Peyer's patch (tissue), 4 donors: ENCODE measurements at regions not wholly inside any gene's neighbourhood (a gene's known extent, or its start where the extent isn't known, plus 50 kb on each side); places are given as distances from the start of the nearest gene placed in this dataset.

Experiments
- DNase-seq, 3 donors: peaks; one replicate each; pipeline ENCODE4 v3.0.0-alpha.2; 2017 to 2019
- H3K27ac ChIP-seq, 4 donors: fragments of 200-600 bp; sonication (generic); one replicate each; pipeline ENCODE4 v1.5.1; 2016 to 2019
- H3K27me3 ChIP-seq, 2 donors: fragments of 200-600 bp; sonication (generic); one replicate each; pipeline ENCODE4 v1.5.1; 2019
- H3K36me3 ChIP-seq, 3 donors: fragments of 200-600 bp; sonication (generic); one replicate each; pipeline ENCODE4 v1.5.1; 2016 to 2019
- H3K4me1 ChIP-seq, 4 donors: fragments of 200-600 bp; sonication (generic); one replicate each; pipeline ENCODE4 v1.5.1; 2016 to 2019
- H3K4me3 ChIP-seq, 4 donors: fragments of 200-600 bp; sonication (generic); 1 replicate in 3 of 4; 2 replicates in 1 of 4; pipeline ENCODE4 v1.5.1; 2016 to 2019; ENCODE audit warnings: mild to moderate bottlenecking in 1 of 4
- H3K9me3 ChIP-seq, 4 donors: fragments of 200-600 bp; sonication (generic); one replicate each; pipeline ENCODE4 v1.5.1; 2016 to 2019; ENCODE audit warnings: mild to moderate bottlenecking in 1 of 4
- POLR2A ChIP-seq, 2 donors: fragments of 450-650 bp; IDR thresholded peaks; one replicate each; pipeline ENCODE4 v1.5.1; 2017; ENCODE audit warnings: antibody characterized with exemption in 2 of 2, mild to moderate bottlenecking in 2 of 2, moderate library complexity in 2 of 2
- TF ChIP-seq, protein P1 (sequence below), 6 experiments: fragments of 450-650 bp in 4 of 6; fragments of 200-600 bp in 2 of 6; sonication (generic) in 1 of 6; IDR thresholded peaks; one replicate each; pipeline ENCODE4 v1.5.1; 2017 to 2019; ENCODE audit warnings: antibody characterized with exemption in 6 of 6, mild to moderate bottlenecking in 3 of 6, moderate library complexity in 1 of 6

DNA sequence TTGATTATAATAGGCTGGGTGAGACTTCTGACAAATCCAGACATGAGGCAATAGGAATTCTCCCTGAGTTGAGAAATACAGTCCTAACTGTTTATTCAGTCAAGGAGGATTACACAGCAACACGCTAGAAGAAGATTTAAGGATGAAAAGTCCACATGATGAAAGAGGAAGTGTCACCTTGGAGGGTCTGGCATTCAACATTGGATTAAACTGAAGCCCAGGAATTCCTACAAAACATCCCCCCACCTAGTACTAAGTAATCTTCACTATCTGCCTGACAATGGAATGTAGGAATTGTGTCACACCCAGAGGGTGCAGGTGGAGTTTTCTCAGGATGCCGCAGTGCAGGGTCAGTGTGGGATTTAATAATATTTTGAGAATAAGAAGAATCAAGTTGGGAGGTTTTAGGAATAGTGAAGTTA lies 142.4 kb downstream of the SOCS6 start:
- no peak for TF ChIP-seq POLR2A (IDR thresholded peaks at IDR 0.05)
- TF ChIP-seq, protein P1, sequence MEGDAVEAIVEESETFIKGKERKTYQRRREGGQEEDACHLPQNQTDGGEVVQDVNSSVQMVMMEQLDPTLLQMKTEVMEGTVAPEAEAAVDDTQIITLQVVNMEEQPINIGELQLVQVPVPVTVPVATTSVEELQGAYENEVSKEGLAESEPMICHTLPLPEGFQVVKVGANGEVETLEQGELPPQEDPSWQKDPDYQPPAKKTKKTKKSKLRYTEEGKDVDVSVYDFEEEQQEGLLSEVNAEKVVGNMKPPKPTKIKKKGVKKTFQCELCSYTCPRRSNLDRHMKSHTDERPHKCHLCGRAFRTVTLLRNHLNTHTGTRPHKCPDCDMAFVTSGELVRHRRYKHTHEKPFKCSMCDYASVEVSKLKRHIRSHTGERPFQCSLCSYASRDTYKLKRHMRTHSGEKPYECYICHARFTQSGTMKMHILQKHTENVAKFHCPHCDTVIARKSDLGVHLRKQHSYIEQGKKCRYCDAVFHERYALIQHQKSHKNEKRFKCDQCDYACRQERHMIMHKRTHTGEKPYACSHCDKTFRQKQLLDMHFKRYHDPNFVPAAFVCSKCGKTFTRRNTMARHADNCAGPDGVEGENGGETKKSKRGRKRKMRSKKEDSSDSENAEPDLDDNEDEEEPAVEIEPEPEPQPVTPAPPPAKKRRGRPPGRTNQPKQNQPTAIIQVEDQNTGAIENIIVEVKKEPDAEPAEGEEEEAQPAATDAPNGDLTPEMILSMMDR (IDR thresholded peaks at IDR 0.05): no peak
- H3K27me3 ChIP-seq: no peaks in the 10 kb centered on the region
- peaks cover 0 to 5% (median 0%) of the 10 kb centered on the region in 4 donors for H3K4me1 ChIP-seq
- no peaks in the 10 kb centered on the region for H3K36me3 ChIP-seq
- no peak overlapping the region for H3K27ac ChIP-seq
- no peak overlapping the region for H3K4me3 ChIP-seq
- DNase-seq: no peak
- H3K9me3 ChIP-seq: no peaks in the 10 kb centered on the region

DNA sequence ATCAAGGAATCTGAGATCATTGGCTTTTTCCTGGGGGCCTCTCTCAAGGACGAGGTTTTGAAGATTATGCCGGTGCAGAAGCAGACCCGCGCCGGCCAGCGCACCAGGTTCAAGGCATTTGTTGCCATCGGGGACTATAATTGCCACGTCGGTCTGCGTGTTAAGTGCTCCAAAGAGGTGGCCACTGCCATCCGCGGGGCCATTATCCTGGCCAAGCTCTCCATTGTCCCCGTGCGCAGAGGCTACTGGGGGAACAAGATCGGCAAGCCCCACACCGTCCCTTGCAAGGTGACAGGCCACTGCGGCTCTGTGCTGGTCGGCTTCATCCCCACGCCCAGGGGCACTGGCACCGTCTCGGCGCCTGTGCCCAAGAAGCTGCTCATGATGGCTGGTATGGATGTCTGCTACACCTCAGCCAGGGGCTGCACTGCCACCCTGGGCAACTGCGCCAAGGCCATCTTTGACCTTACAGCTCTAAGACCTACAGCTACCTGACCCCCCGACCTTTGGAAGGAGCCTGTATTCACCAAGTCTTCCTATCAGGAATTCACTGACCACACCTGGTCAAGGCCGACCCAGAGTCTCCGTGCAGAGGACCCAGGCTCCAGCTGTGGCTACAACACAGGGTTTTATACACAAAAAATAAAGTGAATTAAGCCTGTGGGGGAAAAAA lies 141.8 kb downstream of the SOCS6 start:
- H3K9me3 ChIP-seq: no peaks in the 10 kb centered on the region
- peaks cover 0 to 5% (median 0%) of the 10 kb centered on the region in 4 donors for H3K4me1 ChIP-seq
- H3K4me3 ChIP-seq: no peak overlapping the region
- H3K36me3 ChIP-seq: no peaks in the 10 kb centered on the region
- DNase-seq: no peak
- TF ChIP-seq, protein P1 (IDR thresholded peaks at IDR 0.05): no peak
- TF ChIP-seq POLR2A (IDR thresholded peaks at IDR 0.05): no peak
- H3K27me3 ChIP-seq: no peaks in the 10 kb centered on the region
- H3K27ac ChIP-seq: no peak overlapping the region

- TF ChIP-seq, protein P1 (IDR thresholded peaks at IDR 0.05): no peak
- no peak for TF ChIP-seq POLR2A (IDR thresholded peaks at IDR 0.05)
- Histone ChIP-seq H3K4me1 (peaks cover 0 to 5% (median 0%) of the 10 kb centered on the region in 4 donors), H3K27ac (no peak overlapping the region), H3K36me3 (no peaks in the 10 kb centered on the region), H3K4me3 (no peak overlapping the region), H3K27me3 (no peaks in the 10 kb centered on the region), H3K9me3 (no peaks in the 10 kb centered on the region)
- no peak for DNase-seq
Observed at GRCh38 chr18:70429847-70430500, 141.1 kb downstream of the SOCS6 start.

- Histone ChIP-seq H3K9me3 (no peaks in the 10 kb centered on the region), H3K4me1 (peaks cover 0 to 17% (median 1%) of the 10 kb centered on the region in 4 donors), H3K4me3 (no peak overlapping the region), H3K36me3 (no peaks in the 10 kb centered on the region), H3K27me3 (no peaks in the 10 kb centered on the region), H3K27ac (peak overlapping the region in 3 of 4 donors; percentile 54 to 78 (median 73))
- TF ChIP-seq, protein P1 (IDR thresholded peaks at IDR 0.05): no peak
- TF ChIP-seq POLR2A (IDR thresholded peaks at IDR 0.05): no peak
- no peak for DNase-seq
Observed at GRCh38 chr18:70428439-70428838, 139.6 kb downstream of the SOCS6 start.

DNA sequence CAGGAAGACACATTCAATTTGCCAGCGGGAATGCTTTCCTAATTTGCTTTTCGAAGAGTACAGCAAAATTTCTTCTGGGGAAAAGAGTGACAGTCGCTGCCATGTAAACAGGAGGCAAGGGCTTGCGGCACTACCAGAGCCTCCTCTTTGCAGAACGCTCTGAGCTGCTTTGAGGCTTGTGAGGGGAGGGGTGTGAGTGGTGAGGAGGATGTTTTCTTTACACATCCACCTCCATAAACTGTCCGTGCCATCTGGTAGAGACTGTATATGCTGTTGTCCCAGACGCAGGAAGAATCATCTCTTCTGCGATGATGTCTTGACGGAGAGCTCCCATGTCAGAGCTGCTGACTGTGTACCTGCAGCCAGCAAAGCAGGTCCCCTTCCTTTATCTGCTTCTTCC lies 138.0 kb downstream of the SOCS6 start:
- Histone ChIP-seq H3K9me3 (no peaks in the 10 kb centered on the region), H3K27ac (no peak overlapping the region), H3K27me3 (no peaks in the 10 kb centered on the region), H3K4me3 (no peak overlapping the region), H3K4me1 (peaks cover 0 to 33% (median 3%) of the 10 kb centered on the region in 4 donors), H3K36me3 (no peaks in the 10 kb centered on the region)
- no peak for DNase-seq
- TF ChIP-seq, protein P1 (IDR thresholded peaks at IDR 0.05): no peak
- TF ChIP-seq POLR2A (IDR thresholded peaks at IDR 0.05): no peak
